ENCODE measurements at regions not wholly inside any gene's neighbourhood (a gene's known extent, or its start where the extent isn't known, plus 50 kb on each side); places are given as distances from the start of the nearest gene placed in this dataset.

GRCh38 chrX:6446582-6446981, 88.3 kb downstream of the VCX3A start:
- H3K4me3 Mint-ChIP-seq (ENCODE audit: unreplicated experiment) = no peak overlapping the region
- intact Hi-C loops (cut with micrococcal nuclease) = no loop called here
- no peak for DNase-seq (ENCODE audit: unreplicated experiment)
- peaks cover 48% of the 10 kb centered on the region for H3K9me3 Mint-ChIP-seq (ENCODE audit: unreplicated experiment)
- H3K4me1 Mint-ChIP-seq (ENCODE audit: insufficient read depth, unreplicated experiment) = no peaks in the 10 kb centered on the region
- POLR2A ChIA-PET = no interaction called here
- H3K36me3 Mint-ChIP-seq (ENCODE audit: insufficient read depth, unreplicated experiment) = no peaks in the 10 kb centered on the region
- no peak overlapping the region for H3K27ac Mint-ChIP-seq (ENCODE audit: low read depth, unreplicated experiment)
- TF ChIP-seq CTCF (IDR thresholded peaks at IDR 0.05; ENCODE audit: unreplicated experiment) = no peak
- no peaks in the 10 kb centered on the region for H3K27me3 Mint-ChIP-seq (ENCODE audit: insufficient read depth, unreplicated experiment)
- BruUV-seq (replicated peaks) = no TSS peak
- CTCF ChIA-PET = no interaction called here

GRCh38 chrX:6440648-6441047, 94.3 kb downstream of the VCX3A start:
- H3K36me3 Mint-ChIP-seq (ENCODE audit: insufficient read depth, unreplicated experiment) = peaks cover 6% of the 10 kb centered on the region
- no peak overlapping the region for H3K27ac Mint-ChIP-seq (ENCODE audit: low read depth, unreplicated experiment)
- ChIA-PET POLR2A (no interaction called here), CTCF (interaction anchor here (0.6 kb wide), 1 partner anchor 56 kb away, joined by 3 read pairs; no protein-coding TSS in a partner anchor)
- no peak overlapping the region for H3K4me3 Mint-ChIP-seq (ENCODE audit: unreplicated experiment)
- peaks cover 69% of the 10 kb centered on the region for H3K9me3 Mint-ChIP-seq (ENCODE audit: unreplicated experiment)
- intact Hi-C loops (cut with micrococcal nuclease) = no loop called here
- no peak for TF ChIP-seq CTCF (IDR thresholded peaks at IDR 0.05; ENCODE audit: unreplicated experiment)
- H3K4me1 Mint-ChIP-seq (ENCODE audit: insufficient read depth, unreplicated experiment) = no peaks in the 10 kb centered on the region
- H3K27me3 Mint-ChIP-seq (ENCODE audit: insufficient read depth, unreplicated experiment) = no peaks in the 10 kb centered on the region
- no TSS peak for BruUV-seq (replicated peaks)
- DNase-seq (ENCODE audit: unreplicated experiment) = no peak

- ChIA-PET POLR2A (no interaction called here), CTCF (no interaction called here)
- DNase-seq (ENCODE audit: unreplicated experiment) = no peak
- no peak overlapping the region for H3K4me3 Mint-ChIP-seq (ENCODE audit: unreplicated experiment)
- no TSS peak for BruUV-seq (replicated peaks)
- H3K27me3 Mint-ChIP-seq (ENCODE audit: insufficient read depth, unreplicated experiment) = no peaks in the 10 kb centered on the region
- H3K9me3 Mint-ChIP-seq (ENCODE audit: unreplicated experiment) = peaks cover 24% of the 10 kb centered on the region
- H3K36me3 Mint-ChIP-seq (ENCODE audit: insufficient read depth, unreplicated experiment) = peaks cover 6% of the 10 kb centered on the region
- intact Hi-C loops (cut with micrococcal nuclease) = no loop called here
- TF ChIP-seq CTCF (IDR thresholded peaks at IDR 0.05; ENCODE audit: unreplicated experiment) = no peak
- H3K27ac Mint-ChIP-seq (ENCODE audit: low read depth, unreplicated experiment) = no peak overlapping the region
- no peaks in the 10 kb centered on the region for H3K4me1 Mint-ChIP-seq (ENCODE audit: insufficient read depth, unreplicated experiment)
Measured at GRCh38 chrX:6432226-6432625, 102.7 kb downstream of the VCX3A start.

GRCh38 chrX:6407542-6407941, 127.4 kb downstream of the VCX3A start:
- Mint-ChIP-seq H3K36me3 (ENCODE audit: insufficient read depth, unreplicated experiment) (no peaks in the 10 kb centered on the region), H3K4me3 (ENCODE audit: unreplicated experiment) (no peak overlapping the region), H3K27ac (ENCODE audit: low read depth, unreplicated experiment) (no peak overlapping the region), H3K4me1 (ENCODE audit: insufficient read depth, unreplicated experiment) (no peaks in the 10 kb centered on the region), H3K27me3 (ENCODE audit: insufficient read depth, unreplicated experiment) (no peaks in the 10 kb centered on the region), H3K9me3 (ENCODE audit: unreplicated experiment) (peaks cover 21% of the 10 kb centered on the region)
- BruUV-seq (replicated peaks) = no TSS peak
- DNase-seq (ENCODE audit: unreplicated experiment) = no peak
- intact Hi-C loops (cut with micrococcal nuclease) = no loop called here
- ChIA-PET CTCF (no interaction called here), POLR2A (no interaction called here)
- TF ChIP-seq CTCF (IDR thresholded peaks at IDR 0.05; ENCODE audit: unreplicated experiment) = no peak

Data from MCF 10A (cell line).